ENCODE measurements at regions not wholly inside any gene's neighbourhood (a gene's known extent, or its start where the extent isn't known, plus 50 kb on each side); places are given as distances from the start of the nearest gene placed in this dataset.
"Not testable (repeated sequence)": the region's sequence is repeated elsewhere in the genome, so short reads cannot be mapped to it uniquely, and the experiment has no call there.

DNA sequence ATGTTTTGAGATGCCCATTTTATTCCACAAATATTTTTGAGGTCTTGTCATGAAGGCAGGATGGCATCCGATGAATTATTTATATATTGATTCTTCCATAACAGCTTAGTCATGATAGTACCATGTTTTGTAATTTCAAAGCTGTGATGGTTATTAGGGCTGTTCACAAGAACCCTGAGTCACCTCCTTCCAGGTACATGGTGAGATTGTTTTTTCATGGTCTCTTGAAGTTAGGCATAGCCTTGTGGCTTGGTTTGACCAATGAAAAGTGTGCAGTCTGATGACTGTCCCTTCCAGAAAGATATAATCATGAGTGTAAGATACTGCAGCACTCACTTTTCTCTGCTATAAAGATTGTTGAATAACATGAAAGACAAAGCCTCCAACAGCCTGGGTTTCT, 274.8 kb downstream of the FGFR2 start:
- no peak overlapping the region for H3K4me2 ChIP-seq
- H3K27ac ChIP-seq, result no peak overlapping the region
- no peaks in the 10 kb centered on the region for H3K36me3 ChIP-seq
- no peaks in the 10 kb centered on the region for H4K20me1 ChIP-seq
- peaks cover 12% of the 10 kb centered on the region for H3K9me3 ChIP-seq
- no peak overlapping the region for H3K4me3 ChIP-seq
- peaks cover 34% of the 10 kb centered on the region for H3K4me1 ChIP-seq
- TF ChIP-seq Cebpa-rat (IDR thresholded peaks at IDR 0.05), result no peak
- no peak overlapping the region for H3K9ac ChIP-seq
- no peaks in the 10 kb centered on the region for H3K27me3 ChIP-seq

DNA sequence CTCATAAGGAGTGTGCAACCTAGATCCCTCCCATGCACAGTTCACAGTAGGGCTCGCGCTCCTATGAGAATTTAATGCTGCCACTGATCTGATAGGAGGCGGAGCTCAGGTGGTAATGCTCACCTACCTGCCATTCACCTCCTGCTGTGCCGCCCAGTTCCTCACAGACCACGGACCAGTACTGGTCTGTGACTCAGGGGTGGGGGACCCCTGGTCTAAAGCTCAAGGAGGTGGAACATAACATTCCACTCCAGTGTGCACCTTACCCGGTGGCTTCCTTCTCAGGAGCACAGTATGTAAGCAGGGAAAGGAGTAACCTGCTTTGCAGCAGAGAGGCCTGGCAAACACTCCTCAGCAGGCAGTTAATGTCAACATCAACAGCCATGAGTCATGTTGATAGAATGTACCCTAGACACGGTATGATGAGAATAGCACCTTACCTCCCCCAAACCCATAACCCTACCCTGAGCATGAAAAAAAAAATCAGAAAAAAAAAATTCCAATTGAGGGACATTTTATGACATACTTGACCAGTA, 273.5 kb downstream of the FGFR2 start:
- H4K20me1 ChIP-seq, result no peaks in the 10 kb centered on the region
- no peaks in the 10 kb centered on the region for H3K27me3 ChIP-seq
- no peaks in the 10 kb centered on the region for H3K36me3 ChIP-seq
- peaks cover 4% of the 10 kb centered on the region; the same call in 1 of the 2 replicates for H3K9me3 ChIP-seq
- H3K9ac ChIP-seq, result no peak overlapping the region
- TF ChIP-seq Cebpa-rat (IDR thresholded peaks at IDR 0.05), result no peak
- peaks cover 39% of the 10 kb centered on the region for H3K4me1 ChIP-seq
- no peak overlapping the region for H3K27ac ChIP-seq
- no peak overlapping the region for H3K4me3 ChIP-seq
- no peak overlapping the region for H3K4me2 ChIP-seq

DNA sequence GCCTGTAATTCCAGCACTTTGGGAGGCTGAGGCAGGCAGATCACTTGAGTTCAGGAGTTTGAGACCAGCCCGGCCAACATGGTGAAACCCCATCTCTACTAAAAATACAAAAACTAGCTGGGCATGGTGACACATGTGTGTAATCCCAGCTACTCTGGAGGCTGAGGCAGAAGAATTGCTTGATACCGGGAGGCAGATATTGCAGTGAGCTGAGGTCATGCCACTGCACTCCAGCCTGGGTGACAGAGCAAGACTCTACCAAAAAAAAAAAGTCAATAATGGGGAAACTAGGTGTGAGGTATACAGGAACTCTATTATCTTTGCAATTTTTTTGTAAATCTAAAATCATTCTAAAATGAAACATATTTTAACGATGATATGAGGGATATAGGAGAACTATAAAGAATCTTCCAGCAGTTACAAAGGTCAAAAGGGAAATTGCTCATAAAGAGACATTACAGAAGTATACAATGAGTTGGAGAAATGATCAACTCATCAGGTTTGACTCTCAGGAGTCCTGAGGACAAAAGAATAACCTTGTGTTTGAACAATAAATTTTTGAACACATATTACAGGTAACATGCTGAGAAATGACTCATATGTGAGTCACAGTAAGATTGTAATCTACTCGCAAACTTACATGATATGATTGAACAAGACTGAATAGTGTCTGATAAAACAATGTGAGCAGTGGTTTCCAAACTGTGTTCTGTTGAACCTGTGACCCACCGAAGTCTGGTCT, 272.6 kb downstream of the FGFR2 start:
- TF ChIP-seq Cebpa-rat (IDR thresholded peaks at IDR 0.05), result no peak
- Histone ChIP-seq H3K27ac (no peak overlapping the region), H3K36me3 (no peaks in the 10 kb centered on the region), H3K4me2 (no peak overlapping the region), H3K27me3 (no peaks in the 10 kb centered on the region), H3K9ac (no peak overlapping the region), H4K20me1 (no peaks in the 10 kb centered on the region), H3K4me3 (no peak overlapping the region), H3K4me1 (peaks cover 39% of the 10 kb centered on the region), H3K9me3 (no peaks in the 10 kb centered on the region)

DNA sequence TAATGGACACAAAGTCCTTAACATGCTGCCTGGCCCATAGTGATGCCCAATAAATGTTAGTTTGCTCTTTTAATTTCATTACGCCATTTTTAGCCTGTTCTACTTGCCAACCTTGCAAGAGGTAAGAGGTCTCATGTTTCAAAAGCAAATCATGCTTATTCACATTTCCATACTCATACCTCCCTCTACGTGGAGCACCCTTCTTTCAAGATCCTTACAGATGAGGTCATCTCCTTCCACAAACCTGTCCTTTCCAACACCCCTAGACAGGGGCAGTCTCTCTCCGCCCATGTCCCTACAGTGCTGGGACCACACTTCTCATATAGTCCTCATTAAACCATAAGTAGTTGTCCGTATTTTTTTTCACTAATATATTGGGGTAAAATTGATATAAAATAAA, 271.3 kb downstream of the FGFR2 start:
- H3K4me2 ChIP-seq, result no peak overlapping the region
- no peaks in the 10 kb centered on the region for H4K20me1 ChIP-seq
- no peaks in the 10 kb centered on the region for H3K9me3 ChIP-seq
- no peak for TF ChIP-seq Cebpa-rat (IDR thresholded peaks at IDR 0.05)
- H3K4me3 ChIP-seq, result no peak overlapping the region
- no peak overlapping the region for H3K9ac ChIP-seq
- H3K36me3 ChIP-seq, result no peaks in the 10 kb centered on the region
- H3K4me1 ChIP-seq, result peaks cover 37% of the 10 kb centered on the region
- H3K27ac ChIP-seq, result no peak overlapping the region
- no peaks in the 10 kb centered on the region for H3K27me3 ChIP-seq

DNA sequence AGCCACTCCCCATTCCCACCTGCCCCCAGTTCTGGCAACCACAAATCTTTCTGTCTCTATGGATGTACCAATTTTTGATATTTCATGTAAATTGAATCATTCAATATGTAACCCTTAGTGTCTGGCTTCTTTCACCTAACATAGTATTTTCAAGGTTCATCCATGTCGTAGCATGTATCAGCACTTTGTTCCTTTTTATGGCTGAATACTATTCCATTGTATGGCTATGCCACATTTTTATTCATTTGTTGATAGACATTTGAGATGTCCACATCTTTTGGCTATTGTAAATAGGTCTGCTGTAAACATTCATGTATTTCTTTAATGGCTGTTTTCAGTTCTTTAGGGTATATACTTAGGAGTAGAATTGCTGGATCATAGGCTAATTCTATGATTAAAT, 270.5 kb downstream of the FGFR2 start:
- TF ChIP-seq Cebpa-rat (IDR thresholded peaks at IDR 0.05), result no peak

DNA sequence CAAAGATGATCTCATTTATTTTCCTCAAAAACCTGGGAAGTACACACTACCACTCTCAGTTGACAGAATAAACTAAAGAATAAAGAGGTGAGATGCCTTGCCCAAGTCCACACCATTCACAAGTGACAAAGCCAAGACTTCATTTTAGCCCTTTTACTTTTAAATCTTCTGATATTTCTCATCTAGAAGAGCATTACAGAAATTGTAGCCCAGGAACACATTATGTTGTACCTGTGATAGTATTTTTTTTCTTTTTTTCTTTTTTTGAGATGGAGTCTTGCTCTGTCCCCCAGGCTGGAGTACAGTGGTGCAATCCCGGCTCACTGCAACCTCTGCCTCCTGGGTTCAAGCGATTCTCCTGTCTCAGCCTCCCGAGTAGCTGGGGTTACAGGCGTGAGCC, 268.6 kb downstream of the FGFR2 start:
- Histone ChIP-seq H3K4me2 (peak overlapping the region; percentile 50), H3K4me1 (peaks cover 25% of the 10 kb centered on the region)
- not testable (repeated sequence) for H3K36me3 ChIP-seq, H4K20me1 ChIP-seq, H3K27me3 ChIP-seq, H3K9me3 ChIP-seq, H3K27ac ChIP-seq, H3K4me3 ChIP-seq, H3K9ac ChIP-seq

More for the DNA sequence above, 270.5 kb downstream of the FGFR2 start:
- H3K4me3 ChIP-seq, result no peak overlapping the region
- H3K27ac ChIP-seq, result no peak overlapping the region
- no peak overlapping the region for H3K9ac ChIP-seq
- no peaks in the 10 kb centered on the region for H4K20me1 ChIP-seq
- H3K4me2 ChIP-seq, result no peak overlapping the region
- H3K27me3 ChIP-seq, result no peaks in the 10 kb centered on the region
- no peaks in the 10 kb centered on the region for H3K9me3 ChIP-seq
- H3K36me3 ChIP-seq, result no peaks in the 10 kb centered on the region
- peaks cover 29% of the 10 kb centered on the region for H3K4me1 ChIP-seq

DNA sequence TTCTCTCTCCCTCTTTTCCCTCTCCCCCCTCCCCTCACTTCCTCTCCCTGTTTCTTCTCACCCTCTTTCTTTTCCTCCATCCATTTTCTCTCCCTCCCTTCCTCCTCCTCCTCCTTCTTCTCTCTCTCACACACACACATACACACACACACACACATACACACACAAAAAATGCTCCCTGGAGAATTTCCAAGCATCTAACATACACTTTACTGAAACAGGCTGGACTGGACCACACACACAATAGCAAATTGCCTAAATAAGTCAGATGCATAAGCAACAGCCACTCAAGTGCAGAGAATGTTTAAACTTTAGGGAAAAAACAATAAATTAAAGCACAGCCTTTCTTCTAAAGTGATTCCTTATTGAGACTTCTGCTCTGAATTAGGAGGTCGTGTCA, 267.7 kb downstream of the FGFR2 start:
- Histone ChIP-seq H3K4me3 (no peak overlapping the region), H3K27me3 (no peaks in the 10 kb centered on the region), H3K9ac (no peak overlapping the region), H3K4me1 (peaks cover 25% of the 10 kb centered on the region), H3K27ac (no peak overlapping the region), H3K36me3 (no peaks in the 10 kb centered on the region), H3K9me3 (no peaks in the 10 kb centered on the region), H3K4me2 (peak overlapping the region; percentile 50), H4K20me1 (no peaks in the 10 kb centered on the region)
- TF ChIP-seq Cebpa-rat (IDR thresholded peaks at IDR 0.05), result no peak

DNA sequence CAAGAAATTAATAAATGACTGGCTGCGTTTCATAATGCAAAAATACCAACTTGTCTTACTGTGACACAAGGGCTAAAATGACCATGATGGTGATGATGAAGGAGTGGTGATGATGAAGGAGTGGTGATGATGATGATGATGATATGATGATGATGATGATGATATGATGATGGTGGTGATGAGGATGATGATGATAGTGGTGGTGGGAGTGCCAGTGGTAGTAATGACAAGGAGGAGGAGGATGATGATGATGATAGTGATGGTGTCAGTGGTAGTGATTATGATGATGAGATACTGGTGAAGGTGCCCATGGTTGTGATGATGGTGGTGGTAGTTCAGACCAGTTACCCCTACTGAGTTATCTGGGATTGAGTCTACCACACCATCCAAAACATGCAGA, 265.9 kb downstream of the FGFR2 start:
- Histone ChIP-seq H3K4me3 (no peak overlapping the region), H3K9me3 (no peaks in the 10 kb centered on the region), H3K9ac (no peak overlapping the region), H3K27me3 (no peaks in the 10 kb centered on the region), H4K20me1 (no peaks in the 10 kb centered on the region), H3K4me2 (no peak overlapping the region), H3K27ac (no peak overlapping the region), H3K4me1 (peaks cover 25% of the 10 kb centered on the region), H3K36me3 (no peaks in the 10 kb centered on the region)
- no peak for TF ChIP-seq Cebpa-rat (IDR thresholded peaks at IDR 0.05)

DNA sequence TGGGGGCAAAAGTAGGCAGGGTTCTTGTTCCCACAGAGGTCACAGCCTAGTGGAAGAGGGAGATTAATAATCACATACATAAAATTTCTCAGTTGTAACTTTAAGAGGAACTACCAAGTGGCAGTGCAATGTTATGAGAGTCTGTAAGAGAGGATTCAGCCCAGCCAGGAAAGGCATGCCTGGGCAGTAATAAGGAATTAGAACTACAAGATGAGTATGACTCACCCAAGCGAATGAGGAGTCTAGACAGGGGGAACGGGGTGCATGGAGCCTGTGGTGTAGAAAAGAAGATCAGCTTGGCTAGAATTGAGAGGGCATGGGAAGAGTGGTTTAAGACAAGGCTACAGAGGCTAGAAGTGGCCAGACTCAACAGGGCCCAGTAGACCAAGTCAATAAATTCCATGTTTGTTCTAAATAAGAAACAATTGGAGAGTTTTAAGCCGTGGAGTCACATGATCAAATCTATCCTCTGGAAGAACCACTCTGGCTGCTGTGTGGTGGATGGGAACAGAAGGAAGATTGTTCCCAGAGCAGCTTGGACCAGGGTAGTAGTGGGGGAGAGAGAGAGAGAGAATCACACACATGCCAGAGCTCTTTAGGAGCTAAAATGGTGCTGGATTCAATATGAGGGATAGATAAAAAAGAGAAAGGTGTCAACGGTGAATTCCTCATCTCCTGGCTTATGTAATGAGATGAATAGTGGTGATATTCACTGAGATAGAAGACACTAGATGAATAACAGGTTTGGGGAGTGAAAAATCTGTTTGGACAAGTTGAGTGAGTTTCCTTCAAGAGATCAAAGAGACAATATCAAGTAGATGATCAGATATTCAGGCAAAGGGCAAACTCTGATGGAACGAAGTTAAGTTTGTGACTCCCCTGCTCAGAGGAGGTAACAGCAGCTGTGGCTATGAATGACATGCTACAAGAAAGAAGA, 265.1 kb downstream of the FGFR2 start:
- Histone ChIP-seq H4K20me1 (no peaks in the 10 kb centered on the region), H3K4me1 (peaks cover 25% of the 10 kb centered on the region), H3K4me2 (no peak overlapping the region), H3K27ac (no peak overlapping the region), H3K4me3 (no peak overlapping the region), H3K27me3 (no peaks in the 10 kb centered on the region), H3K9me3 (no peaks in the 10 kb centered on the region), H3K36me3 (no peaks in the 10 kb centered on the region), H3K9ac (no peak overlapping the region)
- no peak for TF ChIP-seq Cebpa-rat (IDR thresholded peaks at IDR 0.05)

DNA sequence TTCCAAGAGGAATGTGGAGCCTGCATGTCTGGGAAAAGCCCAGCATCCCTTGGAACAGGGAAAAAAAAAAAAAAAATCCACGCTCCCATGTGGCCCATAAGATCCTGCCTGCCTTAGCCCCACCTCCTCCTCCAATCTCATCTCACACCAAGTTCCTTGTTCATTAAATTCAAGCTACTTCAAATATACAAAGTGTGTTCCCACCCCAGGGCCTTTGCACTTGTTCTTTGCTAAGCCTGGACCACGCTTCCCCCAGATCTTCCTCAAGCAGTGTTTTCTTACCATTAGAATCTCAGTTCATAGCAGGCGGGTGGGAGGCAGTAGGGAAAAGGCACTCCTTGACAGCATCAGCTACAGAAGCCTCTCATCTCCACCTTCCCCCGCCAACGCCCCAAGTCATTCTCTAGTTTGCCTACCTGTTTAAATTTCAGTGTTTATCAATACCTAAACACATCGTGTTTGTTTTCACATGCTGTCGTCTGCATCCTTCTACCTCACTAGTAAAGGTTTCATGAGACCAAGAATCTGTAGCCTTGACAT, 262.8 kb downstream of the FGFR2 start:
- H4K20me1 ChIP-seq, result no peaks in the 10 kb centered on the region
- no peak overlapping the region for H3K4me3 ChIP-seq
- no peak overlapping the region for H3K27ac ChIP-seq
- TF ChIP-seq Cebpa-rat (IDR thresholded peaks at IDR 0.05), result no peak
- no peak overlapping the region for H3K4me2 ChIP-seq
- H3K36me3 ChIP-seq, result no peaks in the 10 kb centered on the region
- no peak overlapping the region for H3K9ac ChIP-seq
- H3K9me3 ChIP-seq, result no peaks in the 10 kb centered on the region
- H3K4me1 ChIP-seq, result peaks cover 13% of the 10 kb centered on the region
- H3K27me3 ChIP-seq, result no peaks in the 10 kb centered on the region

Data from BLaER1 (cell line).